ENCODE measurements at regions not wholly inside any gene's neighbourhood (a gene's known extent, or its start where the extent isn't known, plus 50 kb on each side); places are given as distances from the start of the nearest gene placed in this dataset.

DNA sequence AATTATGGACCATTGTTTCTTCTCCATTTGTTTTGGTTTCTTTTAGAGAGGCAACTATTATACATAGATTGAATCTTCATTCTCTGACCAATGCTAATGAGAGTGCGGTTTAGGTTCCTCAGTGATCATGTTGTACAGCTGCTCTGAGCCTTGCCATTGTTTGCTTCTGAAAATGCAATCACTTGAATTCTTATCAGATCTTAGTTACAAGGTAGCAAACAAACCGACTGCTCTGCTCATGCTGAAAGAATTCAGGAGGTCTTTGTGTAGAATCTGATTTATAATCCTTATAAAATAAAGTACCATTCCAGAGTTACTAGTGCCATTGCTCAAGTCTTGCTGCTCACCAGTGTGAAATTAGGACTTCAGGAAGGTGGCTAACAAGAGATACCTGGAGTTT is 569.1 kb upstream of the ID4 start:
- DNase-seq, result no peak

DNA sequence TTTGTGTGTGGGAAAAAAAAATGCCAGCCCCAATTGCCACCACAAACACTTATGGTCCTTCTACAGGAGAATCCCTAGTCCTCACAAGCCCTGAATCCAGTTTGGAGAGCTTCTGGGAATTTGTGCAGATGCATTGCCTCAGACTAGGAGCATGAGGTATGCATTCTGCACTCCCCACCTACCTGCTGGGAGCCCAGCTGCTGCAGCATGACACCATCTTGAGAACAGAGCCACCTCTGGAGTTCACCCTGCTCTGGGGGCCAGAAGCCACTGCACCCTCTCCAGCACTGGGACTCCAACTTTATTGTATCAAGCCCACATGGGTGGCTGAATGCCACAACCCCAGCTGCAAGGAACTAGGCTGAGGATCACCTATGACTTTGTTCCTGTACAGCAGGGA is 568.5 kb upstream of the ID4 start:
- TF ChIP-seq POLR2A (IDR thresholded peaks at IDR 0.05; ENCODE audit: low read length), result no peak
- no peak for TF ChIP-seq GATA1 (IDR thresholded peaks at IDR 0.05; ENCODE audit: low read depth, low read length)
- DNase-seq, result no peak

More for the DNA sequence above, 569.1 kb upstream of the ID4 start:
- TF ChIP-seq POLR2A (IDR thresholded peaks at IDR 0.05; ENCODE audit: low read length) (no peak), GATA1 (IDR thresholded peaks at IDR 0.05; ENCODE audit: low read depth, low read length) (no peak)

DNA sequence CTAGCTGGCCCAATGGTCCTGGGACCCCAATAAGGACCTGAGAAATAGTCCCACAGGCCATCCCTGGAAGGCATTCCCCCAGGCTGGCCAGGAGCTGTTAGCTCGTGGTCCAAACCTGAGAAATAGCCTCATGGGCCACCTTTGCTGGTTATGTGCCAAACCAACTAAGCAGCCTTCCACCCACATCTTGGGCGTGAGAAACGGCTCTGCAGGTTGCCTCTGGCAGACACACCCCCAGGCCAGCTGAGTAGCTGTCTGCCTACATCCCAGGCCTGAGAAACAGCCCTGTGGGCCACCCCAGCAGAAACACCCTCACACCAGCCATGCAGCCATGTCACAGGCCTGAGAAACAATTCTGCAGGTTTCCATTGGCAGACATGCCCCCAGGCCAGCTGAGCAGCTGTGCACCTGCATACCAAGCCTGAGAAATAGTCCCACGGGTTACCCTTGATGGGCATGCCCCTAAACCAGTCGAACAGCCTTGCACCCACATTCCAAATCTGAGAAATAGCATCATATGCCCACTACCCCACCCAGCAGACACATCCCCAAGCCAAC is 567.8 kb upstream of the ID4 start:
- no peak for DNase-seq
- TF ChIP-seq GATA1 (IDR thresholded peaks at IDR 0.05; ENCODE audit: low read depth, low read length) (no peak), POLR2A (IDR thresholded peaks at IDR 0.05; ENCODE audit: low read length) (no peak)

DNA sequence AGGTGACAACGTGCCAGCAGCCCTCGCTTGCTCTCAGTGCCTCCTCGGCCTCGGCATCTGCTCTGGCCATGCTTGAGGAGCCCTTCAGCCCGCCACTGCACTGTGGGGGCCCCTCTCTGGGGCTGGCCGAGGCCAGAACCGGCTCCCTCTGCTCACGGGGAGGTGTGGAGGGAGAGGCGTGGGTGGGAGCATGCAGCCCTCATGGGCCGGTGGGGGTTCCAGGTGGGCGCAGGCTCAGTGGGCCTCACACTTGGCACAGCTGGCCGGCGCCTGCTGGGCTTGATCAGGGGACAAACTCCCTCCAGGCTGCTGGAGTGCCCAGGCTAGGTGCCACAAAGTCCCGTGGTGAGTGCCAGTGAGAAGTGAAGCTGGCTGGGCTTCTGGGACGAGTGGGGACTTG is 566.6 kb upstream of the ID4 start:
- TF ChIP-seq GATA1 (IDR thresholded peaks at IDR 0.05; ENCODE audit: low read depth, low read length) (no peak), POLR2A (IDR thresholded peaks at IDR 0.05; ENCODE audit: low read length) (no peak)
- DNase-seq, result no peak

DNA sequence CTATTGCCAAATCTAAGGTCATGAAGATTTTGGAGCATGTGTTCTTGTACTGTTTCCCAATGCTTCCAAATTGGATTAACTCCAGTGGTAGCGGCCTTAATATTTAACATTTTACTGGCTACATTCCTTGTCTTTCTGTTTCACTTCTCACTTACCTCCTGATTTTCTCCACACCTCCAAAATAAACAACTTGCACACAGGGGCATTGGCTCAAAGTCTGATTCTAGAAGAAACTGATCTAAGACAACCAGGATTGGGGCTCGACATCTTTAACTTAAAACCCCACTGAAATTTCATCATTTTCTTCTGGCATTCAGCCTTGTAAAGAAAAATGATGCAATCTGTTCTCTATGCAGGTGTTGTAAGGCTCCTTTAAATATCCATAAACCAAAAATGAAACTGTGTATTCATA is 557.9 kb upstream of the ID4 start:
- no peak for DNase-seq

DNA sequence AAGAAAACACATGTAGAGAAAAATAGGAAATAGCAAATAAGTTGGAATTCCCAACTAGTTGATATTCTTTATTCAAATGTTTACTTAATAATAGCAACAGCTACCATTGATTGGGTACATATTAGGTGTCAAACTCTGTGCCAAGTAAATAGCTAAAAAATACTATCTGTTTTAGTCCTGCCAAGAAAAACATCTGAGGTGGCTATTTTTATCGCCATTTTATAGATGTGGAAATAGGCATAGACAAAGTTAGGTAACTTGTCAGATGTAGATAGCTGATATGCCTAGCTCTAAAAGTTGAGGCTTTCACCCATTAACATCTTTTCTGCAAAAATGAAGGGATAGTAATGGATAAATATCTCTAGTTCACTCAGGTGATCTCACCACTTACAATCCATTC is 549.2 kb upstream of the ID4 start:
- no peak for TF ChIP-seq POLR2A (IDR thresholded peaks at IDR 0.05; ENCODE audit: low read length)
- DNase-seq, result no peak

More for the DNA sequence above, 557.9 kb upstream of the ID4 start:
- TF ChIP-seq POLR2A (IDR thresholded peaks at IDR 0.05; ENCODE audit: low read length) (no peak), GATA1 (IDR thresholded peaks at IDR 0.05; ENCODE audit: low read depth, low read length) (no peak)

DNA sequence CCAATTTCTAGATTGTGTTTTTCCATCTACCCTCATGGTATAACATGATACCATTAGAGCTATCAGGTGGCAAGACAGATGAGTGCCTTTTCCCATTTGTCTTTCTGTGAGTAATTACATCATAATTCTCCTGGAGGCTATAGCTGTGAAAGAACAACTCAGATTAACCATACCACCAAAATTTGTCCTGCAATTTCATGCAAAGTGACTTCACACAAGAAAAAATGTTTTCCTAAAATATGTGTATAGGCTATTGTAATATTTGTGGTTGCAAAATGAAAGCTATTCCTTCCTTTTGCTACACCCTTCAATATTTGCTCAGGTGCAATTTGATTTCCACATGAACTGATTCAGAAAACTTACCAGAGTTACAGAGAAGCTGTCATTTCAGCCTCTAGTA is 547.7 kb upstream of the ID4 start:
- TF ChIP-seq POLR2A (IDR thresholded peaks at IDR 0.05; ENCODE audit: low read length), result no peak
- TF ChIP-seq GATA1 (IDR thresholded peaks at IDR 0.05; ENCODE audit: low read depth, low read length), result no peak
- no peak for DNase-seq

DNA sequence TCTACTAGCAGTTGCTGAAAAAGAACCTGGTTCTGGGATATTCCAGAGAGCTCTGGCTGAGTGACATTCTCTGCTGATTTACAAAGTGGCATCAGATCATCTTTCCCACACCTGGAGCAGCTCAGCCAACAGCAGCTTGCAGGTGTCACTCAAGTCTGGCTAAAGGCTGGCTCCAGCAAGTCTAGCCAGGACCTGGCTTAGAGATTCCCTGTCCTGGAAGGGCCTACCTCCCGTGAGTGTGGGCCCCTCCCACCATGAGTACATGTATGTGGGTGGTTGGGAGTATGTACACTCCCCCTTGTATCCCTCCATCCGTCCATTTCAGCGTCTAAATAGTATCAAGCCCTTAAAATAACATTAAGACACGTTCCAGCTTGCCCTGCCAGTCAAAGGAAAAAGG is 539.3 kb upstream of the ID4 start:
- no peak for TF ChIP-seq GATA1 (IDR thresholded peaks at IDR 0.05; ENCODE audit: low read depth, low read length)
- no peak for TF ChIP-seq POLR2A (IDR thresholded peaks at IDR 0.05; ENCODE audit: low read length)
- DNase-seq, result no peak

DNA sequence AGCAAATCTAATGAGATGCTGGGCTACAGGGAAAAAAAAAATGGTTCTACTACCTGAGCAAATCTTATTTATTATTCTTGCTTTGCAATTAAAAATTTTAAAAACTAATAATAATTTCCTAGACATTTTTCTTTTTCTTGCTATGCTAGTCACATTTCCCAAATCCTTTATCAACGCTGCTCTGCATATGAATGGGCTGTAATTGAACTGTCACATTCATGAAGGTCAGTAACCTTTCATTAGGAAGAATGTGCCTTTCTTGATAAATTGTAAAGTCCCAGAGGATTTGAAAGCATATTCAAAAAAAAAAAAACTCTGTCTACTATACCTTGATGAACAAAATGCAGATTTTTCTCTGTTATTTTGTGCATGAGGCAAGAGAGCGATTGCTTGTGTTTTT is 538.7 kb upstream of the ID4 start:
- no peak for DNase-seq

DNA sequence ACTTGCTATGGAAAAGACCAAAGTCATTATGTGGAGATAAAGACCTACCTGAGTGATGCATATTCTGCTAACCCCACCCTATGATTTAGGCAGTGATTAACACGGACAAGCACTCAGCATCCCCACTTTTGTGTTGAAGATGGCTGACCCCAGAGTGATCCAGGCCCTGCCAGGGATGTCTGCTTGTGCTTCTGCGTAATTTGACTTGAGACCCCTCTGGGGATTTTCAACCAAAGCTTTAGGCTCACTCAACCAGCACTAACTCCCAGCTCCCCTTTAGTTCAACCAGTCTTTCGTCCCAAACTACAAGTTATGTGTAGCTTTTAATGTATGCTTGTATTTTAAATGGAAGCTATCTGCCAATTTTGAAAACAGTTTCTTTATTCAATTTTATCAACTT is 538.0 kb upstream of the ID4 start:
- DNase-seq, result no peak
- TF ChIP-seq POLR2A (IDR thresholded peaks at IDR 0.05; ENCODE audit: low read length) (no peak), GATA1 (IDR thresholded peaks at IDR 0.05; ENCODE audit: low read depth, low read length) (no peak)

More for the DNA sequence above, 538.7 kb upstream of the ID4 start:
- TF ChIP-seq GATA1 (IDR thresholded peaks at IDR 0.05; ENCODE audit: low read depth, low read length) (no peak), POLR2A (IDR thresholded peaks at IDR 0.05; ENCODE audit: low read length) (no peak)

DNA sequence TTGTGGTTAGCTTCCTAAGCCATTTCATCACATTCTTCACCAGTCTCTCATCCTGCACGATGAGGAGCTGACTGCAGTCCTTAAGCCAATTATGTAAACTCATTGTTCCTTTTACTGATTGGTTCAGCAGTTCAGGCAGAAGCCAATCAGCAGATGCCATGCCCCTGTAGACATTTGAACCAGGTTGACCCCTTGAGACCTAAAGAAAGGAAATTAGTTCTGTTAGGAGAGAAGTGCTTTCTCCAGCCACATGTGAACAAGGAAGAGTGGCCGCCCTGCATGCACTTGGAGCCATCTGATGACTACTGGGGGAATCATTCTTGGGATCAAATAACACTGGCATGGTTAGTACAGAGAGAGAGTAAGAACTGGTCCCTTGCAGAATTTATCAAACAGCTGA is 535.2 kb upstream of the ID4 start:
- no peak for DNase-seq
- TF ChIP-seq POLR2A (IDR thresholded peaks at IDR 0.05; ENCODE audit: low read length) (no peak), GATA1 (IDR thresholded peaks at IDR 0.05; ENCODE audit: low read depth, low read length) (no peak)

DNA sequence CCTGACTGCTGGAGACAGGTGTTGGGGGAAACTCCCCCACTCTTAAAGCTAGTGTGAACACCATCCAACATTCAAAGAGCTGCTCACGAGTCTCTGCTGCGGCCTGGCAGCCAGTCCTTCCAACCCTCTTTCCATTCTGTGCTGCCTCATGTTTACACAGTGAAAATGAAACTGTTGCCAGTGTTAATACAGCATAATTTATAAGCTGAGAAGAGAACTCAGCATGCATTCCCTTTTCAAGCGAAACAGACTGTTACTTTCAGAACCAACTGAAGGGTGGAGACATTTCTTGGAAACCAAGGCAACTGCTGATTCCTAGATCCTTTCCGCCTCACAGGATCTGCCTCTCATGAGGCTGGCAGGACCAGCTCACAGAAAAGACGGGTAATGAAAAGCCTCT is 533.8 kb upstream of the ID4 start:
- no peak for TF ChIP-seq POLR2A (IDR thresholded peaks at IDR 0.05; ENCODE audit: low read length)
- no peak for TF ChIP-seq GATA1 (IDR thresholded peaks at IDR 0.05; ENCODE audit: low read depth, low read length)
- no peak for DNase-seq

DNA sequence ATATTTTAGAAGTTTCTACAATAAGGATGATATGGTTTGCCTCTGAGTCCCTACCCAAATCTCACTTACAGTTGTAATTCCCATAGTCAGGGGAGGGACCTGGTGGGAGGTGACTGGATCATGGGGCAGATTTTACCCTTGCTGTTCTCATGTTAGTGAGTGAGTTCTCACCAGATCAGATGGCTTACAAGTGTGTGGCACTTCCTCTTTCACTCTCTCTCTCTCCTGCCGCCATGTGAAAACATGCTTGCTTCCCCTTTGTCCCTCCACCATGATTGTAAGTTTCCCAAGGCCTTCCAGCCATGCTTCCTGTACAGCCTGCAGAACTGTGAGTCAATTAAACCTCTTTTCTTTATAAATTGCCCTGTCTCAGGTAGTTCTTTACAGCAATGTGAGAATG is 527.5 kb upstream of the ID4 start:
- no peak for DNase-seq
- TF ChIP-seq GATA1 (IDR thresholded peaks at IDR 0.05; ENCODE audit: low read depth, low read length) (no peak), POLR2A (IDR thresholded peaks at IDR 0.05; ENCODE audit: low read length) (no peak)

DNA sequence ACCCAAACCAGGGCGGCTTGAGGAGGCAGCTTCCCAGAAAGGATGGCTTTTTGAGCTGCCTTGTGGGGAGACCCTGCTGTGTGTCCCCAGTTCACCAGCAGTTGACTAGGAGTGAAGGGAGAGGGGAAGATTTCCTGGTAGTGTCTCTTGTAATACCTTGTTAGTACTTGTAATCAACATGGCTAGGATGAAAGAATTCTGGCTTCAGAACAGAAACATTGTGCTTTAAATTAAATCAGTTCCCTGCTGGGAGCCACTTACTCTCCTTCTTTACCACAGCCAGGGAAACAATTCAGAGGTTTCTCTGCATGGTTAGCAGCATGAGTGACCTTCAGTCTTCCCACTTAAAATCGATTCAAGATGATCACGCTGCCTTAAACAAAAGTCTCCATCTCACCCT is 525.4 kb upstream of the ID4 start:
- TF ChIP-seq GATA1 (IDR thresholded peaks at IDR 0.05; ENCODE audit: low read depth, low read length) (no peak), POLR2A (IDR thresholded peaks at IDR 0.05; ENCODE audit: low read length) (no peak)
- no peak for DNase-seq

DNA sequence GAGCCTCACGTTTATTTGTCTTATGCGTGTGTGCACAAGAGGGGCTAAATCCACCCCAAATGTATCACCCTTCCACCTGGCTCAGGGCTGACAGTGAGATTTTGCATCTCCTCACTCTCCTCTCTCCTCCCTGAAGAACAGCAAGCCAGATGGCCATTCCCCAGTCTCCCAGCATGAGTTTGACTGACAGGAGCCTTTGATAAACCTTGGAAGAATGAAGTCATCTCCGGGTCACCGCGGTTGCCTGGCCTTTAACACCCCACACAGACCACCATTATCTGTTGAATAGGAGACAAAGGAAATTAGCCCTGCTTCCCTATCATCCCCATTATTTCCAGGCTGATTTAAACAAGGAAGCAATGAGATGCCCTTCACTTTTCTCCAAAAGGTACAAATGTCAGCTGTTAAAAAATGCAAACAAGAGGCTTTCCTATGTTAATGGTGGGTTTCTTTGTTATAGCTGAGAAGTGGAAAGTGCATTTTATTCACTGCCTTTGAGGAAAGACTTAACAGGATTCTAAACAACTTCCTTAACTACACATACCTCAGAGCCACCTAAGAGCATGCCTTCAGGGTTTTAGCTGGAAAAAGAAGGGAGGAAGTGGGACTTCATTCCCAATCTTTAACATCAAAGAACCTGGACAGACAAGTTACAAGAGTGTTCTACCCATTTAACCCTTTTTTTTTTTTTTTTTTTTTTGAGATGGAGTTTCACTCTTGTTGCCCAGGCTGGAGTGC is 524.8 kb upstream of the ID4 start:
- no peak for DNase-seq
- TF ChIP-seq GATA1 (IDR thresholded peaks at IDR 0.05; ENCODE audit: low read depth, low read length) (no peak), POLR2A (IDR thresholded peaks at IDR 0.05; ENCODE audit: low read length) (no peak)
